Ishikawa (cell line): ENCODE measurements at regions not wholly inside any gene's neighbourhood (a gene's known extent, or its start where the extent isn't known, plus 50 kb on each side); places are given as distances from the start of the nearest gene placed in this dataset.

Source experiments
- CEBPB ChIP-seq: IDR thresholded peaks from 2 replicates; pipeline ENCODE4 v1.6.1; 2012
- CREB1 ChIP-seq: IDR thresholded peaks from 2 replicates; pipeline ENCODE4 v1.6.1; 2012; ENCODE audit warnings: low read depth
- EP300 ChIP-seq: IDR thresholded peaks from 2 replicates; pipeline ENCODE4 v1.6.1; 2012; ENCODE audit warnings: borderline replicate concordance
- NFIC ChIP-seq: IDR thresholded peaks from 2 replicates; pipeline ENCODE4 v1.6.1; 2012
- RAD21 ChIP-seq: IDR thresholded peaks from 2 replicates; pipeline ENCODE4 v1.6.1; 2012; ENCODE audit warnings: low read depth
- TAF1 ChIP-seq: IDR thresholded peaks from 2 replicates; pipeline ENCODE4 v1.6.1; 2012; ENCODE audit warnings: low read depth, mild to moderate bottlenecking
- TCF12 ChIP-seq: IDR thresholded peaks from 2 replicates; pipeline ENCODE4 v1.6.1; 2012; ENCODE audit warnings: low read depth
- YY1 ChIP-seq: IDR thresholded peaks from 2 replicates; pipeline ENCODE4 v1.6.1; 2012; ENCODE audit warnings: low read depth
- ZBTB7A ChIP-seq: IDR thresholded peaks from 2 replicates; pipeline ENCODE4 v1.6.1; 2012; ENCODE audit warnings: low read depth
- TF ChIP-seq, protein P1 (sequence below): IDR thresholded peaks from 2 replicates; pipeline ENCODE4 v1.6.1; 2012
- TF ChIP-seq, protein P2 (sequence below): IDR thresholded peaks from 2 replicates; pipeline ENCODE4 v1.6.1; 2012; ENCODE audit warnings: low read depth, mild to moderate bottlenecking
- TF ChIP-seq, protein P3 (sequence below): IDR thresholded peaks from 2 replicates; pipeline ENCODE4 v1.6.1; 2012

GRCh38 chr2:147101941-147102790 is 742.7 kb upstream of the ACVR2A start:
- TF ChIP-seq, protein P1, sequence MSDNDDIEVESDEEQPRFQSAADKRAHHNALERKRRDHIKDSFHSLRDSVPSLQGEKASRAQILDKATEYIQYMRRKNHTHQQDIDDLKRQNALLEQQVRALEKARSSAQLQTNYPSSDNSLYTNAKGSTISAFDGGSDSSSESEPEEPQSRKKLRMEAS = no peak
- TF ChIP-seq, protein P2, sequence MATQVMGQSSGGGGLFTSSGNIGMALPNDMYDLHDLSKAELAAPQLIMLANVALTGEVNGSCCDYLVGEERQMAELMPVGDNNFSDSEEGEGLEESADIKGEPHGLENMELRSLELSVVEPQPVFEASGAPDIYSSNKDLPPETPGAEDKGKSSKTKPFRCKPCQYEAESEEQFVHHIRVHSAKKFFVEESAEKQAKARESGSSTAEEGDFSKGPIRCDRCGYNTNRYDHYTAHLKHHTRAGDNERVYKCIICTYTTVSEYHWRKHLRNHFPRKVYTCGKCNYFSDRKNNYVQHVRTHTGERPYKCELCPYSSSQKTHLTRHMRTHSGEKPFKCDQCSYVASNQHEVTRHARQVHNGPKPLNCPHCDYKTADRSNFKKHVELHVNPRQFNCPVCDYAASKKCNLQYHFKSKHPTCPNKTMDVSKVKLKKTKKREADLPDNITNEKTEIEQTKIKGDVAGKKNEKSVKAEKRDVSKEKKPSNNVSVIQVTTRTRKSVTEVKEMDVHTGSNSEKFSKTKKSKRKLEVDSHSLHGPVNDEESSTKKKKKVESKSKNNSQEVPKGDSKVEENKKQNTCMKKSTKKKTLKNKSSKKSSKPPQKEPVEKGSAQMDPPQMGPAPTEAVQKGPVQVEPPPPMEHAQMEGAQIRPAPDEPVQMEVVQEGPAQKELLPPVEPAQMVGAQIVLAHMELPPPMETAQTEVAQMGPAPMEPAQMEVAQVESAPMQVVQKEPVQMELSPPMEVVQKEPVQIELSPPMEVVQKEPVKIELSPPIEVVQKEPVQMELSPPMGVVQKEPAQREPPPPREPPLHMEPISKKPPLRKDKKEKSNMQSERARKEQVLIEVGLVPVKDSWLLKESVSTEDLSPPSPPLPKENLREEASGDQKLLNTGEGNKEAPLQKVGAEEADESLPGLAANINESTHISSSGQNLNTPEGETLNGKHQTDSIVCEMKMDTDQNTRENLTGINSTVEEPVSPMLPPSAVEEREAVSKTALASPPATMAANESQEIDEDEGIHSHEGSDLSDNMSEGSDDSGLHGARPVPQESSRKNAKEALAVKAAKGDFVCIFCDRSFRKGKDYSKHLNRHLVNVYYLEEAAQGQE = no peak
- TF ChIP-seq CEBPB (no peak), CREB1 (no peak), ZBTB7A (no peak), YY1 (no peak), EP300 (no peak), TAF1 (no peak), NFIC (no peak), RAD21 (no peak), TCF12 (no peak)
- TF ChIP-seq, protein P3, sequence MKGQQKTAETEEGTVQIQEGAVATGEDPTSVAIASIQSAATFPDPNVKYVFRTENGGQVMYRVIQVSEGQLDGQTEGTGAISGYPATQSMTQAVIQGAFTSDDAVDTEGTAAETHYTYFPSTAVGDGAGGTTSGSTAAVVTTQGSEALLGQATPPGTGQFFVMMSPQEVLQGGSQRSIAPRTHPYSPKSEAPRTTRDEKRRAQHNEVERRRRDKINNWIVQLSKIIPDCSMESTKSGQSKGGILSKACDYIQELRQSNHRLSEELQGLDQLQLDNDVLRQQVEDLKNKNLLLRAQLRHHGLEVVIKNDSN = no peak
